Body of pancreas (tissue), 4 donors: ENCODE measurements at regions not wholly inside any gene's neighbourhood (a gene's known extent, or its start where the extent isn't known, plus 50 kb on each side); places are given as distances from the start of the nearest gene placed in this dataset.

Source experiments
- POLR2A ChIP-seq, 3 donors: fragments of 450-650 bp; IDR thresholded peaks; one replicate each; pipeline ENCODE4 v1.6.1; 2016; ENCODE audit warnings: antibody characterized with exemption in 3 of 3, mild to moderate bottlenecking in 2 of 3
- TF ChIP-seq, protein P1 (sequence below), 7 experiments: fragments of 450-650 bp in 4 of 7; fragments of 200-600 bp in 3 of 7; sonication (generic) in 3 of 7; IDR thresholded peaks; one replicate each; pipeline ENCODE4 v1.5.1; 2016 to 2019; ENCODE audit warnings: antibody characterized with exemption in 7 of 7

DNA sequence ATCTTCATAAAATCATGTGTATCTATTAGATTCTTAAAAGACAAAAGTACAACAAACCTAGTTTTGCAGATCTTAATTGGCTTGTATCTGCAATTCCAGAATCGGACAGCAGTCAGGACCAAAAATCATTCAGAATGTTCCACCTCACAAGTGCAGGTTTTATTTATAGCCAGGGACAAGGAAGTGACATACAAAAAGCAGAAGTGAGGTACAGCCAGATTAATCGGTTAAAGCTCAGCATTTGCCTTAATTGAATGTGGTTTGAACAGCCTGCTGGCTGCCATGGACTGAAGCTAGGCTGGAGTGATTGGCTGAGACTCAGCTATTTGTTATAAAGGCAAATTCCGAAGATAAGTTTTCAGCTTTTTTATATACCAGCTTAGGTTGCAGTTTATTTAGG is 932.6 kb downstream of the C4orf33 start:
- TF ChIP-seq, protein P1, sequence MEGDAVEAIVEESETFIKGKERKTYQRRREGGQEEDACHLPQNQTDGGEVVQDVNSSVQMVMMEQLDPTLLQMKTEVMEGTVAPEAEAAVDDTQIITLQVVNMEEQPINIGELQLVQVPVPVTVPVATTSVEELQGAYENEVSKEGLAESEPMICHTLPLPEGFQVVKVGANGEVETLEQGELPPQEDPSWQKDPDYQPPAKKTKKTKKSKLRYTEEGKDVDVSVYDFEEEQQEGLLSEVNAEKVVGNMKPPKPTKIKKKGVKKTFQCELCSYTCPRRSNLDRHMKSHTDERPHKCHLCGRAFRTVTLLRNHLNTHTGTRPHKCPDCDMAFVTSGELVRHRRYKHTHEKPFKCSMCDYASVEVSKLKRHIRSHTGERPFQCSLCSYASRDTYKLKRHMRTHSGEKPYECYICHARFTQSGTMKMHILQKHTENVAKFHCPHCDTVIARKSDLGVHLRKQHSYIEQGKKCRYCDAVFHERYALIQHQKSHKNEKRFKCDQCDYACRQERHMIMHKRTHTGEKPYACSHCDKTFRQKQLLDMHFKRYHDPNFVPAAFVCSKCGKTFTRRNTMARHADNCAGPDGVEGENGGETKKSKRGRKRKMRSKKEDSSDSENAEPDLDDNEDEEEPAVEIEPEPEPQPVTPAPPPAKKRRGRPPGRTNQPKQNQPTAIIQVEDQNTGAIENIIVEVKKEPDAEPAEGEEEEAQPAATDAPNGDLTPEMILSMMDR (IDR thresholded peaks at IDR 0.05) = no peak
- TF ChIP-seq POLR2A (IDR thresholded peaks at IDR 0.05) = no peak
